Vagina (tissue), 2 donors: ENCODE measurements at regions not wholly inside any gene's neighbourhood (a gene's known extent, or its start where the extent isn't known, plus 50 kb on each side); places are given as distances from the start of the nearest gene placed in this dataset.
"Not testable (repeated sequence)": the region's sequence is repeated elsewhere in the genome, so short reads cannot be mapped to it uniquely, and the experiment has no call there.

ENCODE experiments used
- CTCF ChIP-seq, 3 experiments: fragments of 450-650 bp in 2 of 3; fragments of 200-600 bp in 1 of 3; sonication (generic) in 1 of 3; IDR thresholded peaks; one replicate each; pipeline ENCODE4 v1.5.1; 2017 to 2019; ENCODE audit warnings: antibody characterized with exemption in 3 of 3, mild to moderate bottlenecking in 2 of 3, moderate library complexity in 2 of 3
- POLR2A ChIP-seq, 2 donors: fragments of 450-650 bp; IDR thresholded peaks; one replicate each; pipeline ENCODE4 v1.6.1; 2017; ENCODE audit warnings: antibody characterized with exemption in 2 of 2, mild to moderate bottlenecking in 2 of 2, moderate library complexity in 2 of 2
- POLR2AphosphoS5 ChIP-seq, 2 donors: sonication (generic); formaldehyde crosslinking; IDR thresholded peaks; one replicate each; pipeline ENCODE4 v1.9.0; 2017; ENCODE audit warnings: antibody characterized with exemption in 2 of 2, mild to moderate bottlenecking in 2 of 2, low read depth in 1 of 2; ENCODE audit not compliant: insufficient read depth in 1 of 2

GRCh38 chr11:49888875-49889274 lies 63.3 kb upstream of the OR4C13 start:
- not testable (repeated sequence) for TF ChIP-seq CTCF (IDR thresholded peaks at IDR 0.05); POLR2A (IDR thresholded peaks at IDR 0.05); POLR2AphosphoS5 (IDR thresholded peaks at IDR 0.05; ENCODE audit: insufficient read depth in 1 of 2, low read depth in 1 of 2)
